Mucosa of descending colon (tissue), 3 donors: ENCODE measurements at regions not wholly inside any gene's neighbourhood (a gene's known extent, or its start where the extent isn't known, plus 50 kb on each side); places are given as distances from the start of the nearest gene placed in this dataset.

Source experiments
- ATAC-seq: fragments of 200-7000 bp; cut with Tn5 transposase; one replicate; pipeline ENCODE4 v1.9.1; 2020; ENCODE audit warnings: mild to moderate bottlenecking, moderate library complexity
- DNase-seq, 3 donors: peaks; one replicate each; pipeline ENCODE4 v3.0.0-alpha.2; 2020
- H3K36me3 ChIP-seq: fragments of 200-600 bp; one replicate; pipeline ENCODE4 v1.8.0; 2021; ENCODE audit warnings: low read depth, mild to moderate bottlenecking
- H3K4me1 ChIP-seq: fragments of 200-600 bp; one replicate; pipeline ENCODE4 v1.8.0; 2021; ENCODE audit warnings: low read depth, mild to moderate bottlenecking
- H3K4me3 ChIP-seq: fragments of 200-600 bp; one replicate; pipeline ENCODE4 v1.8.0; 2021; ENCODE audit warnings: mild to moderate bottlenecking
- H3K9me3 ChIP-seq: fragments of 200-600 bp; one replicate; pipeline ENCODE4 v1.8.0; 2021; ENCODE audit warnings: mild to moderate bottlenecking
- intact Hi-C, 2 donors: fragments of 100-400 bp; cut with DNase I in 1 of 2; cut with micrococcal nuclease in 1 of 2; formaldehyde crosslinking; loops; one replicate each; pipeline versions ENCODE4 v1.11.0 to v1.11.1; 2022; cut with DNase I, micrococcal nuclease
- TF ChIP-seq, protein P1 (sequence below): fragments of 200-600 bp; IDR thresholded peaks from one replicate; pipeline ENCODE4 v1.8.0; 2022; ENCODE audit warnings: antibody characterized with exemption, mild to moderate bottlenecking
- donor health status: DM: no; HTN: no; CAD: no; lungs with moderate emphysema.
- donor health status: DM: no; HTN: no; CAD: no.
- donor health status: DM: no; HTN: yes; CAD: no.

- Histone ChIP-seq H3K4me1 (no peaks in the 10 kb centered on the region), H3K36me3 (no peaks in the 10 kb centered on the region), H3K4me3 (no peak overlapping the region), H3K9me3 (no peaks in the 10 kb centered on the region)
- intact Hi-C loops, result no loop called here
- ATAC-seq (no peak), DNase-seq (peak in 1 of 3 donors; percentile 8)
- TF ChIP-seq, protein P1, sequence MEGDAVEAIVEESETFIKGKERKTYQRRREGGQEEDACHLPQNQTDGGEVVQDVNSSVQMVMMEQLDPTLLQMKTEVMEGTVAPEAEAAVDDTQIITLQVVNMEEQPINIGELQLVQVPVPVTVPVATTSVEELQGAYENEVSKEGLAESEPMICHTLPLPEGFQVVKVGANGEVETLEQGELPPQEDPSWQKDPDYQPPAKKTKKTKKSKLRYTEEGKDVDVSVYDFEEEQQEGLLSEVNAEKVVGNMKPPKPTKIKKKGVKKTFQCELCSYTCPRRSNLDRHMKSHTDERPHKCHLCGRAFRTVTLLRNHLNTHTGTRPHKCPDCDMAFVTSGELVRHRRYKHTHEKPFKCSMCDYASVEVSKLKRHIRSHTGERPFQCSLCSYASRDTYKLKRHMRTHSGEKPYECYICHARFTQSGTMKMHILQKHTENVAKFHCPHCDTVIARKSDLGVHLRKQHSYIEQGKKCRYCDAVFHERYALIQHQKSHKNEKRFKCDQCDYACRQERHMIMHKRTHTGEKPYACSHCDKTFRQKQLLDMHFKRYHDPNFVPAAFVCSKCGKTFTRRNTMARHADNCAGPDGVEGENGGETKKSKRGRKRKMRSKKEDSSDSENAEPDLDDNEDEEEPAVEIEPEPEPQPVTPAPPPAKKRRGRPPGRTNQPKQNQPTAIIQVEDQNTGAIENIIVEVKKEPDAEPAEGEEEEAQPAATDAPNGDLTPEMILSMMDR, result no peak
Measured at GRCh38 chr13:92967923-92968322, 258.7 kb upstream of the GPC6 start.

DNA sequence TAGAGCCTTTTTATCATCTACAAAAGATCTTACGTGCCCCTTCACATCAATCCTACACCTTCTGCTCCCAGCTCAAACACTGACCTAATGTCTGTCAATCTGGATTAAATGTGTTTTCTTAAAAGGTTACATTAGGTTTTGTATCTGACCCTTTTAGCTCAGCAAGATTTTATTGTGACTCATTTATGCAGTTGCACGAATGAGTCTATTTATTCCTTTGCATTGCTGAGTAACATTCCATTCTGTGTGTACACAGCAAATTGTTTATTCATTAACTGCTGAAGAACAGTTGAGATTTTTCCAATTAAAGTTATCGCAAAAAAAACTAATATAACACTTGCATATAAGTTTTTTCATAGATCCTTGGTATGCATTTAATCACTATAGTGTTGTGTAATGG lies 253.9 kb upstream of the GPC6 start:
- Histone ChIP-seq H3K36me3 (no peaks in the 10 kb centered on the region), H3K4me1 (no peaks in the 10 kb centered on the region), H3K9me3 (no peaks in the 10 kb centered on the region), H3K4me3 (no peak overlapping the region)
- ATAC-seq (no peak), DNase-seq (no peak)
- TF ChIP-seq, protein P1, result no peak
- intact Hi-C loops, result no loop called here

DNA sequence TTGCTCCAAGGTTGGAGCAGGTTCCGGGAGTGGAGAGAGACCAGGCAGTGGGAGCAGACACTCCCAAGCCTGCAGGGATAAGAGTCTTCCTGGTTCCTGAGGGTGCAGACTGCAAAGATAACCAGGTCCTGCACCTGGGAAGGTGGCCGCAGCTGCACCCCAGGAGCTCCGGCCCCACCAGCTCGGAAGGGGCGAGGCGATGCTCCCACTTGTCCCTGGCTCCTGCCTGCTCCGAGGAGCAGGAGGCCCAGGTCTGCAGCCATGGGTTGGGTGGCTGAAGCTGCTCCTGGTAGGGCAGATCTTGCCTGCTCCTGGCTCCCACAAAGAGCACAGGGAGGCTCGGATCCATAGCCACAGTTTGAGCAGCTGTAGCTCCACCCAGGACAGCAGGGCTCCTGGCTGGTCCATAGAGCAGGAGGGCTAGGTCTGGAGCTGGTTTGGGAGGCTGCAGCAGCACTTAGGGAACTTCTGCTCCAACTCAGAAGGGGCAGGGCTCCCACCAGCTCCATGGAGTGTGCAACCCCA lies 251.6 kb upstream of the GPC6 start:
- H3K4me1 ChIP-seq, result no peaks in the 10 kb centered on the region
- no peaks in the 10 kb centered on the region for H3K9me3 ChIP-seq
- no peak for DNase-seq
- ATAC-seq, result no peak
- intact Hi-C loops, result no loop called here
- H3K36me3 ChIP-seq, result no peaks in the 10 kb centered on the region
- TF ChIP-seq, protein P1, result no peak
- no peak overlapping the region for H3K4me3 ChIP-seq

- TF ChIP-seq, protein P1, result no peak
- intact Hi-C loops, result no loop called here
- H3K4me1 ChIP-seq, result no peaks in the 10 kb centered on the region
- H3K4me3 ChIP-seq, result no peak overlapping the region
- ATAC-seq, result no peak
- no peaks in the 10 kb centered on the region for H3K9me3 ChIP-seq
- H3K36me3 ChIP-seq, result no peaks in the 10 kb centered on the region
- no peak for DNase-seq
Measured at GRCh38 chr13:92976657-92977056, 249.9 kb upstream of the GPC6 start.

GRCh38 chr13:92984151-92984550 lies 242.5 kb upstream of the GPC6 start:
- ATAC-seq, result no peak
- intact Hi-C loops, result no loop called here
- Histone ChIP-seq H3K9me3 (peaks cover 5% of the 10 kb centered on the region), H3K4me1 (no peaks in the 10 kb centered on the region), H3K4me3 (no peak overlapping the region), H3K36me3 (no peaks in the 10 kb centered on the region)
- TF ChIP-seq, protein P1, result no peak
- no peak for DNase-seq

- Histone ChIP-seq H3K4me3 (no peak overlapping the region), H3K9me3 (peaks cover 7% of the 10 kb centered on the region), H3K4me1 (no peaks in the 10 kb centered on the region), H3K36me3 (no peaks in the 10 kb centered on the region)
- ATAC-seq (no peak), DNase-seq (no peak)
- TF ChIP-seq, protein P1, result no peak
- intact Hi-C loops, result no loop called here
Measured at GRCh38 chr13:92989301-92989700, 237.3 kb upstream of the GPC6 start.
